Hematopoietic multipotent progenitor cell treated with erythropoietin and hydrocortisone succinate and interleukin-3 and kit ligand, for 6 days (in vitro differentiated cells): ENCODE measurements at regions not wholly inside any gene's neighbourhood (a gene's known extent, or its start where the extent isn't known, plus 50 kb on each side); places are given as distances from the start of the nearest gene placed in this dataset.
"Not testable (repeated sequence)": the region's sequence is repeated elsewhere in the genome, so short reads cannot be mapped to it uniquely, and the experiment has no call there.

Experiments
- DNase-seq: peaks from one replicate; pipeline ENCODE4 v3.0.0-alpha.2; 2015

- no peak for DNase-seq
Observed at GRCh38 chrX:40893251-40893910, 158.0 kb upstream of the MED14 start.

- no peak for DNase-seq
Observed at GRCh38 chrX:40895246-40895645, 159.9 kb upstream of the MED14 start.

GRCh38 chrX:40897718-40898270 lies 162.5 kb upstream of the MED14 start:
- no peak for DNase-seq

- not testable (repeated sequence) for DNase-seq
Observed at GRCh38 chrX:40904739-40905138, 169.4 kb upstream of the MED14 start.

- DNase-seq = no peak
Observed at GRCh38 chrX:40908026-40908425, 172.7 kb upstream of the MED14 start.

- DNase-seq = no peak
Observed at GRCh38 chrX:40908857-40909475, 173.6 kb upstream of the MED14 start.

- no peak for DNase-seq
Observed at GRCh38 chrX:40912166-40912565, 173.1 kb upstream of the USP9X start.

- DNase-seq = peak; percentile 3
Observed at GRCh38 chrX:40912576-40912975, 172.7 kb upstream of the USP9X start.

GRCh38 chrX:40920351-40920750 lies 164.9 kb upstream of the USP9X start:
- no peak for DNase-seq

- peak; percentile 50 for DNase-seq
Observed at GRCh38 chrX:40922307-40922706, 162.9 kb upstream of the USP9X start.

GRCh38 chrX:40926739-40927427 lies 158.4 kb upstream of the USP9X start:
- not testable (repeated sequence) for DNase-seq

GRCh38 chrX:40928076-40928475 lies 157.2 kb upstream of the USP9X start:
- no peak for DNase-seq

GRCh38 chrX:40931921-40932320 lies 153.3 kb upstream of the USP9X start:
- DNase-seq = peak; percentile 58

GRCh38 chrX:40933132-40933705 lies 152.0 kb upstream of the USP9X start:
- peak; percentile 66 for DNase-seq

- peak; percentile 92 for DNase-seq
Observed at GRCh38 chrX:40933706-40934425, 151.4 kb upstream of the USP9X start.

GRCh38 chrX:40936827-40937226 lies 148.4 kb upstream of the USP9X start:
- DNase-seq = no peak

GRCh38 chrX:40938423-40938822 lies 146.8 kb upstream of the USP9X start:
- peak; percentile 33 for DNase-seq

GRCh38 chrX:40943093-40943641 lies 142.1 kb upstream of the USP9X start:
- DNase-seq = no peak

GRCh38 chrX:40945361-40945713 lies 139.9 kb upstream of the USP9X start:
- DNase-seq = peak; percentile 39

- no peak for DNase-seq
Observed at GRCh38 chrX:40947276-40947675, 138.0 kb upstream of the USP9X start.

- DNase-seq = no peak
Observed at GRCh38 chrX:40949071-40949470, 136.2 kb upstream of the USP9X start.

- DNase-seq = no peak
Observed at GRCh38 chrX:40950546-40950945, 134.7 kb upstream of the USP9X start.

GRCh38 chrX:40951407-40951806 lies 133.8 kb upstream of the USP9X start:
- not testable (repeated sequence) for DNase-seq
